ENCODE measurements at regions not wholly inside any gene's neighbourhood (a gene's known extent, or its start where the extent isn't known, plus 50 kb on each side); places are given as distances from the start of the nearest gene placed in this dataset.

DNA sequence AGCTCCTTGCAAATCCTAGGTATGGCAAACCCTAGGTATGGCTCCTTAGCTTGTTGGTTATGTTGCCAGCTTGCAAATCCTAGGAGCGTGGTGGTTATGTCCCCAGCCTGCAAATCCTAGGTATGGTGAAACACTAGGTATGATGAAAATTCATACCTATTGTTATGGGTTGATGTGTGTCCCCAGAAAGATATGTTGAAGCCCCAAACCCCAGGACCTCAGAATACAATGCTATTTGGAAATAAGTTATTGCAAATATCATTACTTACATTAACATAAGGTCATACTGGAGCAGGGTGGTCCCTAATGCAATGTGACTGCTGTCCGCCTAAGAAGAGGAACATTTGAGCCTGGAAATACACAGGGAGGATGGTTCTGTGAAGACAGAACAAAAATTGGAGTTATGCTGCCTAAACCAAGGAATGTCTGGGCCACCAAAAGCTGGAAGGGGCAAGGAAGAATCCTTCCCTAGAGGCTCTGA lies 220.8 kb downstream of the MYCN start:
- DNase-seq (ENCODE audit: low read depth, low spot score): no peak

DNA sequence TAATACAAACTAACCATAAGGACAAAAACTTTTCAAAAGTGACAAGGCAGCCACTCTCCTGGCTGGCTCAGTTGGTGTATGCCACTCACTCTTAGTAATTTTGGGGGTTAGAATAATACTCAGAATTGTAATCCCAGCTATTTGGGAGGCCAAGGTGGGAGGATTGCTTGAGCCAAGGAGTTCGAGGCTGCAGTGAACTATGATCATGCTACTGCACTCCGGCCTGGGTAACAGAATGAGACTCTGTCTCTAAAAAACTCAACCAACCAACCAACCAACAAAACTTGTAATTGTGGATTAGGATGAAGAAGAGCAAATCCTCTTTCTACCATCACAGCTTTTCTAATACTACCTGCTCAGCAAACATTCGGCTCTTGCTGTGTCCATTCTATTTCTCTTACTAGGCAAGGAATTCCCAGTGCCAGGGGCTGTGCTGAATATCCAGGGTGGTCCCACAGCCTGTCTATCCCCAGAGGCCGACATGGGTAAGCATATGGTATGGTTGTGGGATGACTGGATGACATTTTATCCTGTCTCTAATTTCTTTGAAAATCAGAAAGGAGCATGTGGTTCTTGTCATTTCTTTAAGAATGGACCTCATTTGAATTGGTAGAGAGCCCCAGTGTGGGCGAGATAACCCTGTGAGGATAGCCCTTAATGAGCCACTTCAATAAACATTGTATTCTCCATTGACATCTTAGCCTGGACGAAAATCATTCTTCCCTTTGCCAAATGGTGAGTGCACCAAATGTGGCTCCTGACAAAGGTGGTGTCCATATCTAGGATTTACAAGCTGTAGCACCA lies 220.1 kb downstream of the MYCN start:
- DNase-seq (ENCODE audit: low read depth, low spot score): no peak

- no peak for DNase-seq (ENCODE audit: low read depth, low spot score)
Observed at GRCh38 chr2:16156411-16156810, 216.1 kb downstream of the MYCN start.

DNA sequence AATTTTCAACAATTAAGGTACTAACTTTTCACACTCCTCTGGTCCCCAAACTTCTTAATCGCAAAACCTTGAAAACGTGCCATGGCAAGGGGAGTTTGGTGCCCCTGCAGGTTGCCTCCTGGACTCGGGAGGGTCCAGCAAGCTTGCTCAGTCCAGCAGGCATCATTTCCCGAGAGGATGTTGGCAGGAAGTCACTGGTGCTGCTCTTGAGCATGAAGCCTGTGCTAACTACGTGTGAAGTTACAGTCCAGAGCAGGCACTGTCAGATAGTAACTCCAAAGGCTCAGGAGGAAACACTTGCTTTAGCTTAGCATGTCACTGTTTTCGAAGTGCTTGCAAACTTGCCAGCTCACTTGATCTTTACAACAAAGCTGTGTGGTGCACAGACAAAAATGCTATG lies 215.4 kb downstream of the MYCN start:
- no peak for DNase-seq (ENCODE audit: low read depth, low spot score)

- DNase-seq (ENCODE audit: low read depth, low spot score): no peak
Observed at GRCh38 chr2:16155366-16155765, 215.0 kb downstream of the MYCN start.

DNA sequence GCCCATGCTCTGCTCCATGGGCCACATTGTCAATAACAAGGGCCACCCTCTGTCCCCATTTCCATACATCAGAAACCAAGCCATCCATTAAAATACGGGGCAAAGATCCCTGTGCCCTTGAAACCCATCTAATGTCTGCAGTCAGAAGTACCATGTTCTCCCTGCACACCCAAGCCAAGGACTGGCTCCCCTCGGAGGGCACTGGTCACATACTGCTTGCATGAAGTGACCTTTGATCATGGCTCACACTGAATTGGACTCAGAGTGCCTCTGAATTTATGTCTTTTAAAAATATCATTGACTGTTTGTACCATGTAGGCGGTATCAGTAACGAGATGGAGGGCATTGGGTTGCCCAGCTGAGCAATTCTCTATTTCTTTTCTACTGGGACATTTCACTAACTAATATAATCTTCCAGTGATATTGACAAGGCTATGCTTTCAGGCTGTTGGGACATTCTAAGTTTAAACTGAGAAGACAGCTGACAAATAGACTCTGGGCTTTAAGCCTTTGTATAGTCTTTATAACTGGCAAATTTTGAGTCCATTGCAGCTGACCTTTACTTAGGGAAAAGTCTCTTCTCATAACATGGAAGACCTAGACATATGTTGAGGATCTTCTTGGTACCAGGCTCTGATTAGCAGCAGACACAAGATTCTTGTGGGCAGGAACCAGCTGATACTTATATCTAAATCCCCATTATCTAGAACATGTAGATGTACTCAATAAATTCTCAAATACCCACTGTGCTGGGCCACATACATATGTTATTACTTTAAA lies 214.3 kb downstream of the MYCN start:
- no peak for DNase-seq (ENCODE audit: low read depth, low spot score)

DNA sequence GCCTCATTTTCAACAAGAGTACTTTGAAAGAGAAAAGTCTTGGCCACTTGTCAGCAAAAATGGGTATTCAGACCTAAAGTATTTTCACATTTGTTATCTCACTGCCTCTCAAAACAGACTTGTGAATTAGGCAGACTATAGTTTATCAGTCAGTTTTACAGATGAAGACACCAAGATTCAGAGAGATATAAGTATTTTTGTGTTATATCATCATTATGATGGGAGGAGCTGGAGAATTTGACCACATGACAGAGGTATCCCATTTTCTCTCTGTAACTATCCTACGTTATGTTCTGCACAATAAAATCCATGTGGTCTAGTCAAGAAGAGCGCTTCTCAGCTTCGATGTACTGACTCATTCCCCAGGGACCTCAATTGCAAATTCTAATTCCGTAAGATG lies 213.7 kb downstream of the MYCN start:
- no peak for DNase-seq (ENCODE audit: low read depth, low spot score)

GRCh38 chr2:16153754-16154035 lies 213.3 kb downstream of the MYCN start:
- no peak for DNase-seq (ENCODE audit: low read depth, low spot score)

DNA sequence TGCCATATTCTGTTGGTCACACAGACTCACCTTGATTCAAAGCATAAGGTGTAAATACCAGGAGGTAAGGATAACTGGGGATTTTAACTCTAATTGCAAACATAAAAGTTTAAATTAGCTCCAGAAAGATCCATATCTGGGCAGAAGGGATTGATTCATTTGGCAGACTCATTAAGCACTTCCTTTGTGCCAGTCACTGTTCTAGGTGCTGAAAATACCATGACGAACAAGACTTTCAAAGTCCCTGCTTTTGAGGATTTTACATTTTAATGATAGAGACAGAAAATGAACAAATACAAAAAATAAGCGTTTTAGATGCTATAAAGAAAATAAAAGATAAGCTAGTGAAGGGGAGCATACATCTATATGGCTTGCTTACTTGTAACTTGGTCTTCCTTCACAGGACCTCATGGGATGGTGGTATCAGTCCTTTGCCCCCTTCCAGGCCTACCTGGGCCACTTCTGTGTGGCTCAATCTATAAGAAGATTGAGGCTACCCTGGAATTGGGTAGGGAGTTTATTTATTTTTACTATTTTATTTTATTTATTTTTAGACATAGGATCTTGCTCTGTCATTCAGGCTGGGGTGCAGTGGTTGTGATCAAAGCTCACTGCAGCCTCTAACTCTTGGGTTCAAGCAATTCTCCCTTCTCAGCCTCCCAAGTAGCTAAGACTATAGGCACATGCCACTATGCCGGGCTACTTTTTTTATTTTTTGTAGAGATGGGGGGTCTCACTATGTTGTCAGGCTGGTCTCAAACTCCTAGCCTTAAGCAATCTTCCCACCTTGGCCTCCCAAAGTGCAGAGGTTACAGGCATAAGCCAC lies 212.8 kb downstream of the MYCN start:
- DNase-seq (ENCODE audit: low read depth, low spot score): no peak

GRCh38 chr2:16152071-16152927 lies 211.9 kb downstream of the MYCN start:
- DNase-seq (ENCODE audit: low read depth, low spot score): no peak

GRCh38 chr2:16151651-16152050 lies 211.3 kb downstream of the MYCN start:
- no peak for DNase-seq (ENCODE audit: low read depth, low spot score)

DNA sequence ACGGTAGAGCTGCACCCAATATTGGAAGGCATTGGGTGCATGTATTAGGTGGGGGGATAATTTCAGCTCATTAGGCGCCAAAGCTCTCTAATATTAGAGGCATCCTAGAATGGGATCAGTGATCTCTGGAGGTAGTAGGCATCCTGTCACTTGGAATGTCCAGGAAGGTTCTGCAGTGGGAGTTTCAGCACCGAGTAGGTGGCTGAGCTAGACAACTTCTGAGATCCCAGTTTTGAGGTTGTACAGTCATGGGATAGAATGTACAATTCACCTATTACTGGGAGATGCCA lies 210.9 kb downstream of the MYCN start:
- no peak for DNase-seq (ENCODE audit: low read depth, low spot score)

GRCh38 chr2:16150456-16151280 lies 210.3 kb downstream of the MYCN start:
- no peak for DNase-seq (ENCODE audit: low read depth, low spot score)

- DNase-seq (ENCODE audit: low read depth, low spot score): no peak
Observed at GRCh38 chr2:16149349-16150243, 209.2 kb downstream of the MYCN start.

DNA sequence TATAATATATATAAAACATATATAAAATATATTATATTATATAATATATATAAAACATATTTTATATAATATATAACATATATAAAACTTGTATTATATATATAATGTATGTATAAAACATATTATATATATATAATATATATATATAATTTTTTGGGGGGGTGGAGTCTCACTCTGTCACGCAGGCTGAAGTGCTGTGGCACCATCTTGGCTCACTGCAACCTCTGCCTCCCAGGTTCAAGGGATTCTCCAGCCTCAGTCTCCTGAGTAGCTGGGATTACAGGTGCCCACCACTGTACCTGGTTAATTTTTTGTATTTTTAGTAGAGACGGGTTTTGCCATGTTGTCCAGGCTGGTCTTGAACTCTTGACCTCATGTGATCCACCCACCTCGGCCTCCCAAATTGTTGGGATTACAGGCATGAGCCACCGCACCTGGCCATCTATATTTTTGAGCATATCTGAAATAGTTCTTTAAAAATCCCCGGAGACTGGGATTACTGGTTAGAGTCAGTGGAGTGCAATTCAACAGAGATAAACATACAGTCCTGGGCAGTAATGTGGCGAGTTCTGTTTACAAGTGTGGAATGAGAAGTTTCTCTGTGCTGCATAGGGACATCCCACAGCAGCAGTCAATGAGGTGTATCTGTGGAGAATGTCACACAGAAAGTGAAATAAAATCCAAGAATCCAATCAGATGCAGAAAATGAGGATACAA lies 208.4 kb downstream of the MYCN start:
- no peak for DNase-seq (ENCODE audit: low read depth, low spot score)

- no peak for DNase-seq (ENCODE audit: low read depth, low spot score)
Observed at GRCh38 chr2:16142383-16143361, 202.3 kb downstream of the MYCN start.

GRCh38 chr2:16141641-16141921 lies 201.2 kb downstream of the MYCN start:
- DNase-seq (ENCODE audit: low read depth, low spot score): no peak

All from activated CD4-positive, CD25-positive, alpha-beta regulatory T cell treated with anti-CD3 and anti-CD28 coated beads, Interleukin-2, amount 50 U/mL, for 16 hours (primary cell).